ENCODE measurements at regions not wholly inside any gene's neighbourhood (a gene's known extent, or its start where the extent isn't known, plus 50 kb on each side); places are given as distances from the start of the nearest gene placed in this dataset.

GRCh38 chr16:66266436-66267291 lies 99.8 kb upstream of the CDH5 start:
- no peak for DNase-seq (ENCODE audit: low read depth in 2 of 2)

- no peak for DNase-seq (ENCODE audit: low read depth in 2 of 2)
These were observed 100.8 kb upstream of the CDH5 start for GRCh38 chr16:66265556-66266141.

- DNase-seq (ENCODE audit: low read depth in 2 of 2): no peak
These were observed 101.5 kb upstream of the CDH5 start for GRCh38 chr16:66265048-66265415.

GRCh38 chr16:66264311-66265047 lies 102.0 kb upstream of the CDH5 start:
- DNase-seq (ENCODE audit: low read depth in 2 of 2): no peak

- DNase-seq (ENCODE audit: low read depth in 2 of 2): no peak
These were observed 102.5 kb upstream of the CDH5 start for GRCh38 chr16:66263973-66264310.

- DNase-seq (ENCODE audit: low read depth in 2 of 2): no peak
These were observed 103.1 kb upstream of the CDH5 start for GRCh38 chr16:66263168-66263972.

- DNase-seq (ENCODE audit: low read depth in 2 of 2): no peak
These were observed 104.0 kb upstream of the CDH5 start for GRCh38 chr16:66262253-66263167.

GRCh38 chr16:66261826-66262225 lies 104.7 kb upstream of the CDH5 start:
- no peak for DNase-seq (ENCODE audit: low read depth in 2 of 2)

GRCh38 chr16:66260522-66261254 lies 105.8 kb upstream of the CDH5 start:
- no peak for DNase-seq (ENCODE audit: low read depth in 2 of 2)

- DNase-seq (ENCODE audit: low read depth in 2 of 2): no peak
These were observed 107.3 kb upstream of the CDH5 start for GRCh38 chr16:66258916-66259845.

GRCh38 chr16:66256919-66257318 lies 109.6 kb upstream of the CDH5 start:
- no peak for DNase-seq (ENCODE audit: low read depth in 2 of 2)

- DNase-seq (ENCODE audit: low read depth in 2 of 2): no peak
These were observed 110.8 kb upstream of the CDH5 start for GRCh38 chr16:66255647-66256046.

- no peak for DNase-seq (ENCODE audit: low read depth in 2 of 2)
These were observed 111.7 kb upstream of the CDH5 start for GRCh38 chr16:66254751-66255150.

GRCh38 chr16:66254106-66254505 lies 112.4 kb upstream of the CDH5 start:
- no peak for DNase-seq (ENCODE audit: low read depth in 2 of 2)

- DNase-seq (ENCODE audit: low read depth in 2 of 2): no peak
These were observed 114.9 kb upstream of the CDH5 start for GRCh38 chr16:66251476-66252160.

GRCh38 chr16:66250686-66251431 lies 115.6 kb upstream of the CDH5 start:
- DNase-seq (ENCODE audit: low read depth in 2 of 2): no peak

- DNase-seq (ENCODE audit: low read depth in 2 of 2): no peak
These were observed 118.7 kb upstream of the CDH5 start for GRCh38 chr16:66247516-66248481.
